ENCODE measurements at regions not wholly inside any gene's neighbourhood (a gene's known extent, or its start where the extent isn't known, plus 50 kb on each side); places are given as distances from the start of the nearest gene placed in this dataset.

DNA sequence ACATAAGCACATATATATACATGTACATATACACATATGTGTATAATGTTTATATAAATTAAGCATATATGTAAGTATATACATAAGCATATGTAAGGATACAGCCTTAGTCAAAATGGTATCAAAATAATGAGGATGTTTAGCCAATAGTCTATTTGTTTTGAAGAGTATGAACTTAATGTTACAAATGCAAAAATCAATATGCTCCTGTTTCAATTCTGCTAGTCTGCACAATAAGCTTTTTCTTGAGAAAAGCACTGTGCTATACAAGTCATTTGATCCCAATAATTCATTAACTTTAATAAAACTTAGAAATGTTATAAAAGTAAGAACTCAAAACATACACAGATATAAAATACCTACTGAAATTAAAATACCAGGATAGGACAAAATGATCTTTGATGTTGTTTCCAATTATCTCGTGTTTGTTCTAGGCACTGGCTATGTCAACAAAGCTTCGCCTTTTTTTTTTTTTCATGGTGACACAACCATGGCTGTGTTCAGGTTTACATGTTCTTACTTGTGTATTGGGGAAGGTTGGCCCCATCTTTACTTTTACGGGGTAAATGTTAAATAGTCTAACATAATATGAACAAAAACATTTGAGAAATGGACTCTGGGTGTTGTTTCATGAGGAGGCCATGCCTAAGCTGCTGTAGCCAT lies 271.1 kb upstream of the CDH19 start:
- RAD21 ChIA-PET (ENCODE audit: low non-redundant PET in 1 of 2, low total read pairs in 2 of 2, uncharacterized antibody in 2 of 2, unreplicated experiment in 2 of 2): no interaction called here
- Histone ChIP-seq H3K9me3 (ENCODE audit: control insufficient read depth in 1 of 2, insufficient read depth in 1 of 2, low read depth in 1 of 2, low read length in 2 of 2) (peaks cover 0 to 12% of the 10 kb centered on the region in 2 experiments; a peak in 1 of 4 replicates), H3K27ac (ENCODE audit: low read depth, low read length) (no peak overlapping the region), H3K27me3 (ENCODE audit: insufficient read depth, low read length) (no peaks in the 10 kb centered on the region), H3K36me3 (ENCODE audit: control insufficient read depth in 1 of 2, insufficient read depth in 2 of 2, low read length in 2 of 2) (no peaks in the 10 kb centered on the region), H3K79me2 (ENCODE audit: insufficient read depth, low read length) (no peaks in the 10 kb centered on the region), H3K4me3 (replicated peaks in 1 of 2; ENCODE audit: low read depth in 1 of 2, low read length in 2 of 2) (no peak overlapping the region), H4K20me1 (ENCODE audit: insufficient read depth) (no peaks in the 10 kb centered on the region), H2AFZ (ENCODE audit: low read depth, low read length, poor library complexity, severe bottlenecking) (no peak overlapping the region), H3K4me2 (ENCODE audit: low read length) (no peak overlapping the region), H3K4me1 (ENCODE audit: control insufficient read depth in 1 of 2, insufficient read depth in 2 of 2, low read length in 2 of 2) (no peaks in the 10 kb centered on the region), H3K9ac (ENCODE audit: low read length) (no peak overlapping the region), H3K9me2 (ENCODE audit: insufficient read depth) (no peaks in the 10 kb centered on the region)
- ATAC-seq: no peak
- no peak for TF ChIP-seq ZFX (IDR thresholded peaks at IDR 0.05)
- CTCF ChIA-PET: no interaction called here
- no TSS peak for BruUV-seq (replicated peaks)
- POLR2A ChIA-PET: no interaction called here
- intact Hi-C loops (cut with micrococcal nuclease): no loop called here
- no peak for DNase-seq (ENCODE audit: low read depth, low spot score)

DNA sequence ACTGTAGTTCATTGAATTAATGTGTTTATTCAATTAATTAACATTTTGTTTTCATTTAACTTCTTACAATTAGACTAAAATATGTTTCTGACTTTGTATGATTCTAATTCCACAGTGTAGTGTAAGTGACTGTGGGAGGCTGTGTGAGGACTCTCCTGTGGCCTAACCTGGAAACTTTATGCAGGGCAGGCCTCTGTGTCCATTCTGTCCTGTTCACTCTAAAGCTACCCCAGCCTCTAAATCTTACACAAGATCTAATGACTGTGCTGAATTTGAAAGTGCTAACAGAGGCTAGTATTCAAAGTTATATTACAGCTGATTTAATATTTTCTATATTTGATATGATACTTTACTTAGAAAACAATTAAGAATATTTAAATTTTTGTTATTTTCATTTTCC lies 270.5 kb upstream of the CDH19 start:
- H2AFZ ChIP-seq (ENCODE audit: low read depth, low read length, poor library complexity, severe bottlenecking): no peak overlapping the region
- POLR2A ChIA-PET: no interaction called here
- CTCF ChIA-PET: no interaction called here
- H3K9me2 ChIP-seq (ENCODE audit: insufficient read depth): no peaks in the 10 kb centered on the region
- H3K9me3 ChIP-seq (ENCODE audit: control insufficient read depth in 1 of 2, insufficient read depth in 1 of 2, low read depth in 1 of 2, low read length in 2 of 2): peaks cover 0 to 12% of the 10 kb centered on the region in 2 experiments; a peak in 2 of 4 replicates
- no TSS peak for BruUV-seq (replicated peaks)
- no peak overlapping the region for H3K9ac ChIP-seq (ENCODE audit: low read length)
- intact Hi-C loops (cut with micrococcal nuclease): no loop called here
- H3K36me3 ChIP-seq (ENCODE audit: control insufficient read depth in 1 of 2, insufficient read depth in 2 of 2, low read length in 2 of 2): no peaks in the 10 kb centered on the region
- no peaks in the 10 kb centered on the region for H4K20me1 ChIP-seq (ENCODE audit: insufficient read depth)
- H3K4me1 ChIP-seq (ENCODE audit: control insufficient read depth in 1 of 2, insufficient read depth in 2 of 2, low read length in 2 of 2): no peaks in the 10 kb centered on the region
- no peak overlapping the region for H3K4me2 ChIP-seq (ENCODE audit: low read length)
- RAD21 ChIA-PET (ENCODE audit: low non-redundant PET in 1 of 2, low total read pairs in 2 of 2, uncharacterized antibody in 2 of 2, unreplicated experiment in 2 of 2): no interaction called here
- TF ChIP-seq, protein P1, sequence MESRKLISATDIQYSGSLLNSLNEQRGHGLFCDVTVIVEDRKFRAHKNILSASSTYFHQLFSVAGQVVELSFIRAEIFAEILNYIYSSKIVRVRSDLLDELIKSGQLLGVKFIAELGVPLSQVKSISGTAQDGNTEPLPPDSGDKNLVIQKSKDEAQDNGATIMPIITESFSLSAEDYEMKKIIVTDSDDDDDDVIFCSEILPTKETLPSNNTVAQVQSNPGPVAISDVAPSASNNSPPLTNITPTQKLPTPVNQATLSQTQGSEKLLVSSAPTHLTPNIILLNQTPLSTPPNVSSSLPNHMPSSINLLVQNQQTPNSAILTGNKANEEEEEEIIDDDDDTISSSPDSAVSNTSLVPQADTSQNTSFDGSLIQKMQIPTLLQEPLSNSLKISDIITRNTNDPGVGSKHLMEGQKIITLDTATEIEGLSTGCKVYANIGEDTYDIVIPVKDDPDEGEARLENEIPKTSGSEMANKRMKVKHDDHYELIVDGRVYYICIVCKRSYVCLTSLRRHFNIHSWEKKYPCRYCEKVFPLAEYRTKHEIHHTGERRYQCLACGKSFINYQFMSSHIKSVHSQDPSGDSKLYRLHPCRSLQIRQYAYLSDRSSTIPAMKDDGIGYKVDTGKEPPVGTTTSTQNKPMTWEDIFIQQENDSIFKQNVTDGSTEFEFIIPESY (IDR thresholded peaks at IDR 0.05; ENCODE audit: extremely low read depth, insufficient replicate concordance, low read length): no peak
- TF ChIP-seq, protein P2, sequence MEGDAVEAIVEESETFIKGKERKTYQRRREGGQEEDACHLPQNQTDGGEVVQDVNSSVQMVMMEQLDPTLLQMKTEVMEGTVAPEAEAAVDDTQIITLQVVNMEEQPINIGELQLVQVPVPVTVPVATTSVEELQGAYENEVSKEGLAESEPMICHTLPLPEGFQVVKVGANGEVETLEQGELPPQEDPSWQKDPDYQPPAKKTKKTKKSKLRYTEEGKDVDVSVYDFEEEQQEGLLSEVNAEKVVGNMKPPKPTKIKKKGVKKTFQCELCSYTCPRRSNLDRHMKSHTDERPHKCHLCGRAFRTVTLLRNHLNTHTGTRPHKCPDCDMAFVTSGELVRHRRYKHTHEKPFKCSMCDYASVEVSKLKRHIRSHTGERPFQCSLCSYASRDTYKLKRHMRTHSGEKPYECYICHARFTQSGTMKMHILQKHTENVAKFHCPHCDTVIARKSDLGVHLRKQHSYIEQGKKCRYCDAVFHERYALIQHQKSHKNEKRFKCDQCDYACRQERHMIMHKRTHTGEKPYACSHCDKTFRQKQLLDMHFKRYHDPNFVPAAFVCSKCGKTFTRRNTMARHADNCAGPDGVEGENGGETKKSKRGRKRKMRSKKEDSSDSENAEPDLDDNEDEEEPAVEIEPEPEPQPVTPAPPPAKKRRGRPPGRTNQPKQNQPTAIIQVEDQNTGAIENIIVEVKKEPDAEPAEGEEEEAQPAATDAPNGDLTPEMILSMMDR (IDR thresholded peaks at IDR 0.05 in 2 of 3, conservative IDR thresholded peaks at IDR 0.05 in 1 of 3; ENCODE audit: borderline replicate concordance in 1 of 3, insufficient read depth in 1 of 3, low read depth in 2 of 3, low read length in 2 of 3): no peak
- no peak for TF ChIP-seq CEBPB (IDR thresholded peaks at IDR 0.05; ENCODE audit: low read depth)
- TF ChIP-seq YY1 (IDR thresholded peaks at IDR 0.05; ENCODE audit: extremely low read depth, insufficient replicate concordance, low read depth, low read length): no peak
- TF ChIP-seq ELF1 (IDR thresholded peaks at IDR 0.05; ENCODE audit: borderline replicate concordance, low read depth): no peak
- no peak for TF ChIP-seq SP1 (IDR thresholded peaks at IDR 0.05; ENCODE audit: low read depth)
- TF ChIP-seq EZH2 (IDR thresholded peaks at IDR 0.05): no peak
- TF ChIP-seq JUND (IDR thresholded peaks at IDR 0.05): no peak
- TF ChIP-seq RAD21 (IDR thresholded peaks at IDR 0.05; ENCODE audit: low read depth): no peak
- TF ChIP-seq POLR2AphosphoS5 (IDR thresholded peaks at IDR 0.05; ENCODE audit: low read depth, low read length): no peak
- TF ChIP-seq CBX3 (IDR thresholded peaks at IDR 0.05; ENCODE audit: low read depth): no peak
- TF ChIP-seq, protein P3, sequence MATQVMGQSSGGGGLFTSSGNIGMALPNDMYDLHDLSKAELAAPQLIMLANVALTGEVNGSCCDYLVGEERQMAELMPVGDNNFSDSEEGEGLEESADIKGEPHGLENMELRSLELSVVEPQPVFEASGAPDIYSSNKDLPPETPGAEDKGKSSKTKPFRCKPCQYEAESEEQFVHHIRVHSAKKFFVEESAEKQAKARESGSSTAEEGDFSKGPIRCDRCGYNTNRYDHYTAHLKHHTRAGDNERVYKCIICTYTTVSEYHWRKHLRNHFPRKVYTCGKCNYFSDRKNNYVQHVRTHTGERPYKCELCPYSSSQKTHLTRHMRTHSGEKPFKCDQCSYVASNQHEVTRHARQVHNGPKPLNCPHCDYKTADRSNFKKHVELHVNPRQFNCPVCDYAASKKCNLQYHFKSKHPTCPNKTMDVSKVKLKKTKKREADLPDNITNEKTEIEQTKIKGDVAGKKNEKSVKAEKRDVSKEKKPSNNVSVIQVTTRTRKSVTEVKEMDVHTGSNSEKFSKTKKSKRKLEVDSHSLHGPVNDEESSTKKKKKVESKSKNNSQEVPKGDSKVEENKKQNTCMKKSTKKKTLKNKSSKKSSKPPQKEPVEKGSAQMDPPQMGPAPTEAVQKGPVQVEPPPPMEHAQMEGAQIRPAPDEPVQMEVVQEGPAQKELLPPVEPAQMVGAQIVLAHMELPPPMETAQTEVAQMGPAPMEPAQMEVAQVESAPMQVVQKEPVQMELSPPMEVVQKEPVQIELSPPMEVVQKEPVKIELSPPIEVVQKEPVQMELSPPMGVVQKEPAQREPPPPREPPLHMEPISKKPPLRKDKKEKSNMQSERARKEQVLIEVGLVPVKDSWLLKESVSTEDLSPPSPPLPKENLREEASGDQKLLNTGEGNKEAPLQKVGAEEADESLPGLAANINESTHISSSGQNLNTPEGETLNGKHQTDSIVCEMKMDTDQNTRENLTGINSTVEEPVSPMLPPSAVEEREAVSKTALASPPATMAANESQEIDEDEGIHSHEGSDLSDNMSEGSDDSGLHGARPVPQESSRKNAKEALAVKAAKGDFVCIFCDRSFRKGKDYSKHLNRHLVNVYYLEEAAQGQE (IDR thresholded peaks at IDR 0.05; ENCODE audit: low read depth): no peak
- no peak for TF ChIP-seq SRF (IDR thresholded peaks at IDR 0.05; ENCODE audit: low read depth)
- no peak for DNase-seq (ENCODE audit: low read depth, low spot score)
- no peaks in the 10 kb centered on the region for H3K27me3 ChIP-seq (ENCODE audit: insufficient read depth, low read length)
- H3K79me2 ChIP-seq (ENCODE audit: insufficient read depth, low read length): no peaks in the 10 kb centered on the region
- H3K4me3 ChIP-seq (replicated peaks in 1 of 2; ENCODE audit: low read depth in 1 of 2, low read length in 2 of 2): no peak overlapping the region
- ATAC-seq: no peak
- no peak overlapping the region for H3K27ac ChIP-seq (ENCODE audit: low read depth, low read length)

All from HCT116 (cell line).